Neural progenitor cell (in vitro differentiated cells): ENCODE measurements at regions not wholly inside any gene's neighbourhood (a gene's known extent, or its start where the extent isn't known, plus 50 kb on each side); places are given as distances from the start of the nearest gene placed in this dataset.
"Not testable (repeated sequence)": the region's sequence is repeated elsewhere in the genome, so short reads cannot be mapped to it uniquely, and the experiment has no call there.

Source experiments
- DNase-seq: peaks from one replicate; pipeline ENCODE4 v3.0.0-alpha.2; 2016; ENCODE audit warnings: low spot score
- H2AFZ ChIP-seq: fragments of 200-600 bp; sonication (generic); replicated peaks from 2 replicates; pipeline ENCODE4 v1.6.1; 2016; ENCODE audit warnings: antibody characterized with exemption
- H3F3A ChIP-seq: fragments of 200-600 bp; sonication (generic); 2 replicates; pipeline ENCODE4 v1.6.1; 2016; ENCODE audit warnings: antibody characterized with exemption, low read depth
- H3K27ac ChIP-seq: fragments of 200-600 bp; sonication (generic); 2 replicates; pipeline ENCODE4 v1.5.1; 2016; ENCODE audit warnings: mild to moderate bottlenecking
- H3K27me3 ChIP-seq: fragments of 200-600 bp; sonication (generic); 2 replicates; pipeline ENCODE4 v1.6.1; 2016; ENCODE audit warnings: mild to moderate bottlenecking, moderate library complexity
- H3K36me3 ChIP-seq: fragments of 200-600 bp; sonication (generic); 2 replicates; pipeline ENCODE4 v1.5.1; 2016
- H3K4me1 ChIP-seq: fragments of 200-600 bp; sonication (generic); 2 replicates; pipeline ENCODE4 v1.6.1; 2016; ENCODE audit warnings: mixed run types
- H3K4me2 ChIP-seq: fragments of 200-600 bp; sonication (generic); 2 replicates; pipeline ENCODE4 v1.6.1; 2016
- H3K4me3 ChIP-seq: fragments of 200-600 bp; sonication (generic); 2 replicates; pipeline ENCODE4 v1.5.1; 2016
- H3K79me2 ChIP-seq: fragments of 200-600 bp; sonication (generic); 2 replicates; pipeline ENCODE4 v1.6.1; 2016; ENCODE audit warnings: low read depth
- H3K9ac ChIP-seq: fragments of 200-600 bp; sonication (generic); 2 replicates; pipeline ENCODE4 v1.6.1; 2016
- H3K9me3 ChIP-seq: fragments of 200-600 bp; sonication (generic); 2 replicates; pipeline ENCODE4 v1.5.1; 2016; ENCODE audit warnings: low read depth
- H4K20me1 ChIP-seq: fragments of 200-600 bp; sonication (generic); 2 replicates; pipeline ENCODE4 v1.6.1; 2016; ENCODE audit warnings: low read depth
- H3K27ac Mint-ChIP-seq: 3 replicates; pipeline ENCODE4 v1.8.0; 2021; ENCODE audit warnings: mixed read lengths
- H3K27me3 Mint-ChIP-seq: 2 replicates; pipeline ENCODE4 v1.8.0; 2022; ENCODE audit warnings: low read depth, mild to moderate bottlenecking, inconsistent platforms, moderate library complexity, mixed read lengths; ENCODE audit not compliant: insufficient read depth
- H3K36me3 Mint-ChIP-seq: 3 replicates; pipeline ENCODE4 v1.8.0; 2021; ENCODE audit warnings: mixed read lengths
- H3K4me1 Mint-ChIP-seq: 3 replicates; pipeline ENCODE4 v1.8.0; 2021; ENCODE audit warnings: mixed read lengths
- H3K4me3 Mint-ChIP-seq: 3 replicates; pipeline ENCODE4 v1.8.0; 2021; ENCODE audit warnings: mild to moderate bottlenecking, moderate library complexity, mixed read lengths
- H3K9me3 Mint-ChIP-seq: 3 replicates; pipeline ENCODE4 v1.8.0; 2020; ENCODE audit warnings: mixed read lengths
- CTCF ChIP-seq: fragments of 200-600 bp; sonication (generic); IDR thresholded peaks from 2 replicates; pipeline ENCODE4 v1.5.1; 2017; ENCODE audit warnings: antibody characterized with exemption, mild to moderate bottlenecking
- EZH2 ChIP-seq: fragments of 200-600 bp; sonication (generic); IDR thresholded peaks from 2 replicates; pipeline ENCODE4 v1.6.1; 2017; ENCODE audit warnings: antibody characterized with exemption, mild to moderate bottlenecking, moderate library complexity
- EZH2phosphoT487 ChIP-seq: fragments of 200-600 bp; sonication (generic); IDR thresholded peaks from 2 replicates; pipeline ENCODE4 v1.6.1; 2017; ENCODE audit warnings: antibody characterized with exemption

- Histone ChIP-seq H3K79me2 (no peaks in the 10 kb centered on the region), H3K9ac (no peak overlapping the region), H3K27me3 (no peaks in the 10 kb centered on the region), H3K36me3 (no peaks in the 10 kb centered on the region), H4K20me1 (no peaks in the 10 kb centered on the region), H3K4me2 (no peak overlapping the region), H2AFZ (no peak overlapping the region), H3K4me3 (no peak overlapping the region), H3F3A (peaks cover 4% of the 10 kb centered on the region), H3K27ac (no peak overlapping the region), H3K4me1 (peaks cover 9% of the 10 kb centered on the region), H3K9me3 (no peaks in the 10 kb centered on the region)
- Mint-ChIP-seq H3K4me1 (peaks cover 30% of the 10 kb centered on the region), H3K27ac (no peak overlapping the region), H3K36me3 (no peaks in the 10 kb centered on the region), H3K9me3 (peaks cover 4% of the 10 kb centered on the region), H3K27me3 (peaks cover 16% of the 10 kb centered on the region), H3K4me3 (no peak overlapping the region)
- TF ChIP-seq CTCF = no peak
- no peak for TF ChIP-seq EZH2phosphoT487
- no peak for TF ChIP-seq EZH2
- no peak for DNase-seq
Measured at GRCh38 chr11:69951821-69952220, 126.3 kb upstream of the ANO1 start.

GRCh38 chr11:69952229-69952975 lies 125.7 kb upstream of the ANO1 start:
- H3F3A ChIP-seq, H3K9me3 Mint-ChIP-seq, H3K4me2 ChIP-seq, H3K4me3 Mint-ChIP-seq, H3K4me3 ChIP-seq, H2AFZ ChIP-seq, H3K9me3 ChIP-seq, H3K27me3 ChIP-seq, H3K27ac Mint-ChIP-seq, H3K36me3 ChIP-seq, H3K27ac ChIP-seq, H3K36me3 Mint-ChIP-seq, H3K9ac ChIP-seq, DNase-seq, H3K4me1 ChIP-seq, H4K20me1 ChIP-seq, H3K79me2 ChIP-seq: not testable (repeated sequence)
- Mint-ChIP-seq H3K27me3 (peaks cover 16% of the 10 kb centered on the region), H3K4me1 (peaks cover 33% of the 10 kb centered on the region)

- Histone ChIP-seq H3K4me1 (peaks cover 7% of the 10 kb centered on the region), H3K36me3 (no peaks in the 10 kb centered on the region), H3K27me3 (no peaks in the 10 kb centered on the region), H4K20me1 (no peaks in the 10 kb centered on the region), H3K9ac (no peak overlapping the region), H3K4me2 (no peak overlapping the region), H3K79me2 (no peaks in the 10 kb centered on the region), H3K4me3 (no peak overlapping the region), H3K27ac (no peak overlapping the region), H3F3A (no peaks in the 10 kb centered on the region), H2AFZ (no peak overlapping the region), H3K9me3 (no peaks in the 10 kb centered on the region)
- TF ChIP-seq EZH2phosphoT487 = no peak
- no peak for TF ChIP-seq EZH2
- no peak for TF ChIP-seq CTCF
- Mint-ChIP-seq H3K4me1 (peaks cover 29% of the 10 kb centered on the region), H3K36me3 (no peaks in the 10 kb centered on the region), H3K27me3 (peaks cover 18% of the 10 kb centered on the region), H3K9me3 (peaks cover 5% of the 10 kb centered on the region), H3K4me3 (no peak overlapping the region), H3K27ac (no peak overlapping the region)
- DNase-seq = no peak
Measured at GRCh38 chr11:69953356-69953755, 124.8 kb upstream of the ANO1 start.

GRCh38 chr11:69954756-69955155 lies 123.4 kb upstream of the ANO1 start:
- Mint-ChIP-seq H3K4me1 (peaks cover 16% of the 10 kb centered on the region), H3K27ac (no peak overlapping the region), H3K4me3 (no peak overlapping the region), H3K36me3 (no peaks in the 10 kb centered on the region), H3K27me3 (peaks cover 15% of the 10 kb centered on the region), H3K9me3 (peaks cover 9% of the 10 kb centered on the region)
- no peaks in the 10 kb centered on the region for H3K36me3 ChIP-seq
- H3K9me3 ChIP-seq = no peaks in the 10 kb centered on the region
- no peak overlapping the region for H3K4me2 ChIP-seq
- no peak overlapping the region for H3K4me3 ChIP-seq
- H3K79me2 ChIP-seq = no peaks in the 10 kb centered on the region
- H3K27ac ChIP-seq = no peak overlapping the region
- TF ChIP-seq EZH2 (no peak), CTCF (no peak), EZH2phosphoT487 (no peak)
- H2AFZ ChIP-seq = no peak overlapping the region
- no peak overlapping the region for H3K9ac ChIP-seq
- no peaks in the 10 kb centered on the region for H3K4me1 ChIP-seq
- H3F3A ChIP-seq = no peaks in the 10 kb centered on the region
- H4K20me1 ChIP-seq = no peaks in the 10 kb centered on the region
- no peak for DNase-seq
- no peaks in the 10 kb centered on the region for H3K27me3 ChIP-seq
